DMS153 treated with DMSO at 0.1 percent for 48 hours (cell line): ENCODE measurements at regions not wholly inside any gene's neighbourhood (a gene's known extent, or its start where the extent isn't known, plus 50 kb on each side); places are given as distances from the start of the nearest gene placed in this dataset.
"Not testable (repeated sequence)": the region's sequence is repeated elsewhere in the genome, so short reads cannot be mapped to it uniquely, and the experiment has no call there.

ENCODE experiments used
- DNase-seq: peaks from one replicate; lab custom pipeline; 2025; ENCODE audit not compliant: unreplicated experiment; lab: John Stamatoyannopoulos, UW

DNA sequence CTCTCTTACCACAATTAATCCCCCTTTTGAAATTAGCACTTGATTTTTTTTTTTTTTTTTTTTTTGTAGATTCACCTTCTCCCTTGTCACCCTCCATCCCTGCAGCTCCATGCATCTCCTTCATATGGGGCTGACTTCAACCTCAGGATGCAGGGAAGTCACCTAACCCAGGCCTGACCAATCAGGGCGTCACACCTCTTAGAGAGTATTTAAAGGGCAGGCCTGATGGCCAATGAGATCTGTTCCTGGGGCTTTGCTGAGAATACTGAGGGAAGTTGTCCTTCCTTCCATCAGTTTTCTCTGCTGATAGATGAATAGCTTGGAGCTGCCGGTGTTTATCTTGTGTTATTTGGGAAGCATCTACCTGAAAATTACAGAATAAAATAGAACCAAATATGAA, 1104.7 kb upstream of the TMEM132C start:
- DNase-seq = no peak

DNA sequence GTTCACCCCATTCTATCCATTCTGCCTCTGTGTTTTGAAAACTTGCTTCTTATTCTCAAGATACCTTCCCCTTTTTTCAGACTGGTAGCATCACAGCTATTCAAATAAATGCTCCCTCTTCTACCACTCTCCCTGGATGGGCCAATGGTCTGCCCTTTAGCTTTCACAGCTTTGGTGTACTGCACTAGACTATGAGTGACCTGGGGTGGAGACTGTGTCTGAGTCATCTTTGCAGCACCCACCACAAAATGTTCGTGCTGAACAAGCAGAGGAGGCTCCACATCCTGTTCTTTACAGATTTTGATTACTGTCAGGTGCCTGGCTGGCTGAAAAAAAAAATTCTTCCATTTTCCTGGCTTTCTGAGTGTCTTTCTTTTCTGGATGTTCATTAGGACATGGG, 1104.1 kb upstream of the TMEM132C start:
- DNase-seq = no peak

DNA sequence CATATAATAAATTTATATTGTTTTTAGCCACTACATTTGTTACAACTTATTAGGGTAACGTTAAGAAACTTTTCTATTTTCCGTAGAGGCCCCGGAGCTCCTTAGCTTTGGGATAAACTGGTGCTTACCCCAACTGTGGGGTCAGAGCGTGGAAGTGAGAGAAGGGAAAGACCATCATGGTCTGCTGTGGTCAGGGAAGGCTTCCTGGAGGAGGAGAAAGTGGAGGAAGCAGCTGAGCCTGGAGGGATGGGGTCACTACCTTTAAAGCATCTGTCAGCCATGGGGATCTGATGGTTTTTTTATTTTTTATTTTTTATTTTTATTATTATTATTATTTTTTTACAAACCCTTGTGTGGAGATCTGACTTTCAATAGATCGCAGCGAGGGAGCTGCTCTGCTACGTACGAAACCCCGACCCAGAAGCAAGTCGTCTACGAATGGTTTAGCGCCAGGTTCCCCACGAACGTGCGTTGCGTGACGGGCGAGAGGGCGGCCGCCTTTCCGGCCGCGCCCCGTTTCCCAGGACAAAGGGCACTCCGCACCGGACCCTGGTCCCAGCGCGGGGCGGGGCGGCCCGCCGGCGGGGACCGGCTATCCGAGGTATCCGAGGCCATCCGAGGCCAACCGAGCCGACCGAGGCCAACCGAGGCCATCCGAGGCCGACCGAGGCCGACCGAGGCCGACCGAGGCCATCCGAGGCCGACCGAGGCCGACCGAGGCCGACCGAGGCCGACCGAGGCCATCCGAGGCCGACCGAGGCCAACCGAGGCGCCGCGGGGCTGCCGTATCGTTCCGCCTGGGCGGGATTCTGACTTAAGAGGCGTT, 1101.2 kb upstream of the TMEM132C start:
- DNase-seq = peak; percentile 63

DNA sequence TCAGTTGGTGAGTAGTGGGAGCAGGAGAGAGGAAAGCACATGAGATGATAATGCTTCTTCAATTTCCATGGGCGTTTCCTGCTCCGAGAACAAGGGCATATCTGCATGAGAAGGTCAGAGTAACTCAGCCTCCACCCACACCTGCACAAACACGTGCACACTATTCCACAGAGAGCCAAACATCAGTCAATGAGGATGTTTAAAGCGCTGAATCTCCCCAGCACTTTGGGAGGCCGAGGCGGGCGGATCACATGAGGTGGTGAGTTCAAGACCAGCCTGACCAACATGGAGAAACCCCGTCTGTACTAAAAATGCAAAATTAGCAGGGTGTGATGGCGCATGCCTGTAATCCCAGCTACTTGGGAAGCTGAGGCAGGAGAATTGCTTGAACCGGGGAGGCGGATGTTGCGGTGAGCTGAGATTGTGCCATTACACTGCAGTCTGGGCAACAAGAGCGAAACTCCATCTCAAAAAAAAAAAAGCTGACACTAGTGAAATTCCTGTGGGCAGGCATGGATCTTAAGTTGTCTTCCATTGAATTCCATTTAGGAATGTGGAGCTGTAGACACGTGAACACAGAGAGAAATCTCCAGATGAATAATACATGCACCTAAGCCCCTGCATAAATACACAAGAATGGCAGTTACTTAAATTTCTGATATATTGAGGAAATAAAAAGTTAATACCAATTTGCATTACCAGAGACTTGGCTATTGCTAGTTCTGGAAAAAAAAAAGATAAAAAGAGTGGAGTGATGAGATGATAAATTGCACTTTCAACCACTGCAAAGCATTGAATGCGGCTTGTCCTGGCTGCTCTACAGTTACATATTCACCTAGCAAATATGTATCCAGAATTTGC, 1097.4 kb upstream of the TMEM132C start:
- DNase-seq = no peak

DNA sequence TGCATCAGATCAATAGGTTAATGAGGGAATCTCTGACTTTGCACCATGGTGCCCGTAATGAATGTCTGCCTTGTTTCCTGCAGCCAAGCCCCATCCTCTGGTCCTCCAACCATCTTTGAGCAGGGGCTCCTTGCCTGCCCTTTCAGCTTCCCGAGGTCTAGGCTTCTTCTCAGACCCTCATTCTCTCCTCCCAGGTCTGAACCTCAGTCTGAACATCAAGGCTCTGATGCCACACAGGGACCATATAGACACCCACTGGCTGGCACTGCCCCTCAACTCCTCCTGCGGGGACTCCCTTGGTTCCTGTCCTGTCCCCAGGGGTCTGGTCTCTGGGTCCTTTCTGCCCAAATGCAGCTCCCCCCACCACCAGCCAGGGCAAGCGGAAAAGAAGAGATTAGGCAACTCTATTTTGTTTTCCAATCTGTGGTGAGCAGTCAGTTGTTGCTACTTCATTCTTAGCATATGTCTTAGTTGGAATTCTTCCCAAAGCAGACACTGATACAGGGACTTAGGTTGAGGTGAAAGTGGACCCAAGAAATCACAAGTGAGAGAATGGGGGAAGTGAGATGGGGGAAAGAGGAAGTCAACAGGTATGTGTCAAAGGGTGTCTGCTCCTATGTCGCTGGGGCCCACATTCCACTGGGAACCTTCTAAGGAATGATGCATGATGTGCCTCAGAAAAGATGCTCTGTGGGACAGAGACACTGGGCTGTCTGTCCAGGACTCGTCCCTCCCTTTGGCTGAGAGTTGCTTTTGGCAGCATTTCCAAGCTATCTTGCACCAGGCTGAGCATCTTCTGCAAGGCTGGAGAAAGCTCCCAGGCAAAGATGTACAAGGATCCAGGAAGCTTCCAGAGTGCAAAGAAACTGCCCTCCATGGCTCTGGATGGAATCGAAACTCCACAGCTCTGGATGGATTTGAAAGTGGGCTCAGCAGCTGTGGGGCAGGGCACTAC, 1096.5 kb upstream of the TMEM132C start:
- DNase-seq = no peak

DNA sequence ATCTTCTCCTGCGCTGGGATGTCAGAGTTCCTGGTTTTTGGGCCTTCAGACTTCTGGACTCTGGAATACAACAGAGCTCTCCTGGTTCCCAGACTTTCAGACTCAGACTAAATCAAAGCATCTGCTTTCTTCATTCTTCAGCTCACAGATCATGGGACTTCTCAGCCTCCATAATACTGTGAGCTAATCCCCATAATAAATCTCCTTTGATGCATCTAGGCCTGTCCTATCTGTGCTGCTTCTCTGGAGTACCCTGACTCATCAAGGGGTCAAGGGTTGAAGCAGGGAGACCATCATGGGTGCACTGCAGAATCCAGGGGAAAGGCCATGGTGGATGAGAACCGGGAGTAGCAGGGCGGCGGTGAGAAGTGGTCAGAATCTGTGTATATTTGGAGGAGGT, 1094.1 kb upstream of the TMEM132C start:
- no peak for DNase-seq

DNA sequence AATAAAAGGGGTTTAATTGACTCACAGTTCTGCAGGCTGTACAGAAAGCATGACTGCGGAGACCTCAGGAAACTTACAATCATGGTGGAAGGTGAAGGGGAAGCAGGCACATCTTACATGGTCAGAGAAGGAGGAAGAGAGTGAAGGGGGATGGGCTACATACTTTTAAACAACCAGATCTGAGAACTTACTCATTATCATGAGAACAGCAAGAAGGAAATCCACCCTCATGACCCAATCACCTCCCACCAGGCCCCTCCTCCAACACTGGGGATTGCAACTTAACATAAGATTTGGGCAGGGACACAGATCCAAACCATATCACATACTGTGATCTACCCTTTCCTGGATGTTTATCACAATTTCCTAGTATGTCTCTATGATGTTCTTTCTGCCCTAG, 1093.0 kb upstream of the TMEM132C start:
- not testable (repeated sequence) for DNase-seq

DNA sequence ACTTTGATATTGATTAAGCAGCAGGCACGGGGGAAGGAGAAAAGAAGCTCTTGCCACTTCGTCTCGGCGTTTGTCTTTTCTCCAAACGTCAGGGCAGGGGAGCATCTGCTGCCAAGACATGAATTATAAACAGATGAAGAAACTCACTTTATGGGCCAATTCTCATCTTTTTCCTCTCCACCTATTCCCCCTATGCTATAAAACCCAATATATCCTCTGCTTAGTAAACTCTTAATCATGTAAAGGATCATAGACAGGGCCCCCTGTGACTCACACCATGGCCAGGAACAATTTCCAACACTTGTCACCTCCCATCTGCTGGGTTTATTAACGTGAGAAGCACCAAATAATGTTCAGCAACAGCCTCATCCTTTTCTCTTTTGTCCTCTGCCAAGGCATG, 1092.1 kb upstream of the TMEM132C start:
- no peak for DNase-seq

GRCh38 chr12:127175361-127175760, 1091.6 kb upstream of the TMEM132C start:
- DNase-seq = no peak

DNA sequence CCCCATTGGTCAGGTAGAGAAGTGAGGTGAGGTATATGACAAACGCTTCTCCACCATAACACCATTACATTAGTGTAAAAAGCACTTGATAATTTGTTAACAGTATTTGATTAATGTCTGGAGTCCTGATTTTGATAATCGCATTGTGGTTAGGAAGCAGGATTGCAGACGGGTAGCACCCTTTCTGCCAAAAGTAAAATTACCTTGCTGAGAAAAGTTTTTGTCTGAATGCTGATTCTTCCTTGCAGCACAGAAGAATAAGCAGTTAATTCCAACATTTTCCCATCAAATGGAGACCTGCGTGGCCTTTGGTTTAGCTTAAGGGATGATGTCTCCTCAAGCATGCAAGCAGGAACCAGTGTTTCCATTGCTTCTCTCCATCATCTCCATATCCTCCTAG, 1090.2 kb upstream of the TMEM132C start:
- DNase-seq = no peak

DNA sequence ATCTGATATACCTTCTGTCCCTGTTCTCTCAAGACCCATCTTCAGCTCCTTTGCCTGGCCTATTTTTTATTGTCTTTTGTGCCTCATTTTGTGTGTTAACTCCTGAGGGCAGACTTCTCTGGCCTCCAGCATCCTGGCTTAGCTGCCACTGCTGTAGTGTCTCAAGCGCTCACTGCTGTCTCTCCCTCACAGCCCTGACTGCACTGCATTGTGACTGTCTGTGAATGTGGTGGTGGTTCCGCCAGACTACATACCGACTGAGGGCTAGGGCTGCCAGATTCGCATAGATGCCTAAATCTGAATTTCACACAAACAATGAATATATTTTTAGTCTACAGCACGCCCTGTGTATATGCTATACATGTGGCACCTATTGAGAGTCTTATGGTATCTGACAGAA, 1088.9 kb upstream of the TMEM132C start:
- DNase-seq = no peak

DNA sequence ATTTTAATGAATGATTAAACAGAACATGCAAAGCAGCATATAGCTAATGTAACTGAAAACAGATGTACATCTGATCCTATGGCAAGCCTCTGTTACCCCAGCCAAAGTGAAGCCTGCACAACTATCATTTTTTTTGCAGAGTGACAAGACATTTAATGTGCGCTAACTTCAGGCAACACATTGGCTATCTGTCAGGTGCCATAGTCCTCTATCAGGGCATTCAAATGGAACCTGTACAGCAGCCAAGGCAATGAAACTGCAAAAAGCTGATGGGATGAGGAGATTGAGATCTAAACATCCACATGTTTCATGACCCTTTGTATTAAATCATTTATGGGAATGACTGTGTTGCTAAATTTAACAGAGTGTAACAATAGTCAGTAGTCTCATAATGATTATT, 1088.5 kb upstream of the TMEM132C start:
- DNase-seq = no peak

DNA sequence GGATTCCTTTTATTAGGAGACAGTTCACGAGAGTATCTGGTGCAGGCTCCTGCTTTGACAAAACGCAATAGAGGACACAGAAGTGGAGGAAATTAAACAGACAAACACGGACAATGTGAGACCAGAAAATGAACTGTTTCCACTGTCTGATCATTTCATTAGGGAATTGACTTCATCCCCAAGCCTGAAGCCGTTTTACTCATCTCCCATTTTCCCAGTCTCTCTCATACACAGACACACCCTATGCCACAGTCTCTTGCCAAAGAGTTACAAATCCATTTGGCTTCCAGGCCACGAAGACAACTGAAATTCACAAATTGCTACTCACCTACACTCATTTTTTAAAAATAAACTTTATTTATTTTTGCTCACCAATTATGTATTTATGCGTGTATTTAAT, 1087.8 kb upstream of the TMEM132C start:
- DNase-seq = no peak

GRCh38 chr12:127182018-127182417, 1085.0 kb upstream of the TMEM132C start:
- DNase-seq = no peak

DNA sequence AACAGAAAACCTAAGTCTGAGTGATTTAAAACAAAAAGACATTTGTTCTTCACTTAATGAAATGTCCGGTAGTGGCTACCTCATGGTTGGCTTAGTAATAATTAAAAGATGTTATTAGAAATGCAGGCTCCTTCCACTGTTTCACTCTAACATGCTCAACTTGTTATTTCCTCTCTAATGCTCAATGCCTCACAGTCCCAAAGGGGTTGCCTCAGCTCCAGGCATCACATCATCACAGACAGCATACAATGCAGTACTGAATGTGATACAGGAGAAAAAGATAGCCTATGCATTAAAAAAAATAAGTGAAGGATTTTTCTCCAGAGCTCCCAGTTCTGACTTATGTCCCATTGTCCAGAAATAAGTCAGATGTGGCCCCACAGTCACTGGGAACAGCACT, 1077.0 kb upstream of the TMEM132C start:
- no peak for DNase-seq

DNA sequence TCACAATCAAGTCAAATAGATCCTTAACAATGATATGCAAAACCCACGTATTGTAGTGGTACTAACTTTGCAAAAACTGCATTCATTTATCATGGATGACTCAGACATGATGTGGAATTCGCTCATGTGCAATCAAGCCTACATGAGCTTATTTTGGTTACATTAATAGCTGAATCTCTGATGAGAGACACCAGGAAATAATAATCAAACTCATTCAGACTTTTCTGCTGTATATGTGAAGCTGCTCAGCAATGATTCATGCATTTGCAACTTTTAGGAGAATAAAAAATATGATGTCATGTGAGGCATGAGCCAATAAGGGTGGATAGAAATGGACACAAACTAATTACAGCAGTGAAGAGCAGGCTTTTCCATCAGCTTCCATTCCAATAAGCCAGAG, 1075.8 kb upstream of the TMEM132C start:
- DNase-seq = no peak

DNA sequence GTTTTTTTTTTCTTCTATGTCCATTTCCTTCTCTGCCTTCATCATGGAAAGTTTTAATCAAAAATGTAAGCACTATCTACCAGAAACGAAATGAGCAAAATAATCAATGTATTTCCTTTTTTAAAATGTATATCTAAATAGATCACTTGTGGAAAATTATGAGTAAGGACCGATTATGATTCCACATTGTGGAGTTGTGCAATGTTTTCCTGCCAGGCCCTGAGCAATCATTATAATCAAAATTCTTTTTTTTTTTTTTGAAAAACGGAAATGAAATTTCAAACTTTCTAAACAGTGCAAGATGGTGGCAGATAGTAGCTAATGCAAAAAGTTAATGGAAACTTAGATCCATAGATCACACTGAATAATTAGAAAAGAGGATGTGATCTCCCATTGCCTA, 1074.6 kb upstream of the TMEM132C start:
- no peak for DNase-seq

DNA sequence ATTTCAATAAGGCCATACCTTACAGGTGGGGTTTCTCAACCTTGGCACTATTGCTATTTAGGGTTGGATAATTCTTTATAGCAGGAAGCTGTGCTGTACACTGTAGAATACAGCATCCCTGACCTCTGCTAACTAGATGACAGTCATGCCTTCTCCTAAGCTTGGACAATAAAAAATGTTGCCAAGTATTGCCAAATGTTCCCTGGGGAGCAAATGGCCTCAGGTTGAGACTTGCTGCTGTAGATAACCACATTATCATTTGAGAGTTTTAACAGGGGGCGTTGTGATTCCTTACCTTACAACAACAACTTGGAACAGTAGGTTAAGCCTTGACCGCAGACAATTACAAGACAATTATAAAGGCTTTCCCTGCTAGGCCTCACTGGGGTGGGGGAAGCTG, 1073.6 kb upstream of the TMEM132C start:
- DNase-seq = no peak

DNA sequence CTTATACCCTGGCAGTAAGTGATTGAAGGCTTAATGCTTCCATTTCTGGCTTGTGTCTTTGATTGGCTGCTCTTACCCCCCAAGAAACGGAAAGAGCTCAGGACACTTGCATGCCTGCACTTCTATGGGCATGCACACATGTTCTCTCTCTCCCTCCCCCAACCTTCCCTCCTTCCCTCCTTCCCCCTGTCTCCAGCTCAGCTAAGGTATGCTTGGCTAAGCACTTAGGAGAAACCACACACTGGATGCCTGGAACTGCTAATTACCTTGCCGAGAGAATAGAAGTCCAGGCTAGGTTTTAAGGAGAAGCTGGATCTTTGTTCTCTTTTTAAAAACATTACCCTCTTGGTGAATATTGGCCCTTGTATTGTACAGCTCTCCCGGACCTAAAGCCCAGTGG, 1072.8 kb upstream of the TMEM132C start:
- DNase-seq = no peak

DNA sequence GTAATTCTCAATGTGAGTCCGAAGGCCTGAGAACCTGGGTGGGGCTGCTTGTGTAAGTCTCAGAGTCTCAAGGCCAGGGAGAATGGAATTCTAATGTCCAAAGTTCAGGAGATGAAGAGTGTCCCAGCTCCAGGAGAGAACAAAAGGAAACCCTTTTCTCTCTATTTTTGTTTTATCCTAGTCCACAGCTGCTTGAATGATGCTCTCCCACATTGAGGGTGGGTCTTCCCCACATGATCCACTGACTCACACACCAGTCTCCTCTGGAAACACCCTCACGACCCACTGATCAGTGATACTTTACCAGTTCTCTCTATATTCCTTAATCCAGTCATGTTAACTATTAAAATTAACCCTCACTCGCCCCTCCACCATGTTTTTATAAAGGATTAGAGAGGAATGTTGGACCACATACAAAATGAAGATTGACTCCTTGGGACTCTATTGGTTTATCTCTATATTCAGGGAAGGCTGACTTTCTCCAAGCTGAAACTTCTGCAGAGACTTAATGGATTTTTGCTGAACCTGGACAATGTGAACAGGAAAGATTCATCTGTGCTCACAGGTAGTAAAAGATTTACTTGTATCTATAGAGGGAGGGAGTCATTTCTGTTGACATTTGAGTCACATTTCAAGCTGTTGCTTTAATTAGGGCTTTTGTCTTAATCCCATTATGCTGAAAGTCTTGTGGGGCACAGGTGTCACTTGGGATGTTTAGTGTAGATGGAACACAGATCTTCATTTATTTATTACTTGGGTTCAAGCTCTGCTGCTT, 1061.0 kb upstream of the TMEM132C start:
- no peak for DNase-seq
